ENCODE measurements at regions not wholly inside any gene's neighbourhood (a gene's known extent, or its start where the extent isn't known, plus 50 kb on each side); places are given as distances from the start of the nearest gene placed in this dataset.

GRCh38 chr17:72468841-72469240 lies 348.0 kb downstream of the SOX9 start:
- H3K9me3 Mint-ChIP-seq = 0 out of 2 replicates have a peak, but pooled peaks cover under 1% of the 10 kb centered on the region
- ChIA-PET CTCF (no interaction called here), POLR2A (interaction anchor here (0.6 kb wide), 1 partner anchor 71 kb away, joined by 3 read pairs; no protein-coding TSS in a partner anchor)
- H3K4me3 Mint-ChIP-seq = no peak overlapping the region
- ATAC-seq (no peak), DNase-seq (ENCODE audit: low spot score) (no peak)
- no peak overlapping the region for H3K27ac Mint-ChIP-seq
- TF ChIP-seq SMAD4 (CRISPR knock-in tag; IDR thresholded peaks at IDR 0.05) = no peak
- TF ChIP-seq NFATC4 (CRISPR knock-in tag; IDR thresholded peaks at IDR 0.05) = no peak
- no peak for TF ChIP-seq SOX15 (CRISPR knock-in tag; IDR thresholded peaks at IDR 0.05)
- TF ChIP-seq ZNF121 (CRISPR knock-in tag; IDR thresholded peaks at IDR 0.05) = no peak
- TF ChIP-seq SP1 (CRISPR knock-in tag; conservative IDR thresholded peaks at IDR 0.05) = no peak
- no peak for TF ChIP-seq ZBTB43 (CRISPR knock-in tag; IDR thresholded peaks at IDR 0.05)
- TF ChIP-seq ARID4B (CRISPR knock-in tag; IDR thresholded peaks at IDR 0.05; ENCODE audit: borderline replicate concordance) = no peak
- H3K4me1 Mint-ChIP-seq = peaks cover 29% of the 10 kb centered on the region
- H3K27me3 Mint-ChIP-seq (ENCODE audit: low read depth) = no peaks in the 10 kb centered on the region
- H3K36me3 Mint-ChIP-seq = no peaks in the 10 kb centered on the region

- Mint-ChIP-seq H3K4me3 (no peak overlapping the region), H3K27me3 (ENCODE audit: low read depth) (no peaks in the 10 kb centered on the region), H3K36me3 (no peaks in the 10 kb centered on the region), H3K27ac (no peak overlapping the region), H3K4me1 (peaks cover 38% of the 10 kb centered on the region), H3K9me3 (0 out of 2 replicates have a peak, but pooled peaks cover 6% of the 10 kb centered on the region)
- TF ChIP-seq FOXP4 (CRISPR knock-in tag; IDR thresholded peaks at IDR 0.05) (no peak), ZNF423 (CRISPR knock-in tag; IDR thresholded peaks at IDR 0.05) (no peak), MXD4 (CRISPR knock-in tag; IDR thresholded peaks at IDR 0.05; ENCODE audit: borderline replicate concordance) (no peak), ZNF317 (CRISPR knock-in tag; IDR thresholded peaks at IDR 0.05; ENCODE audit: borderline replicate concordance, low read depth) (no peak), NFATC4 (CRISPR knock-in tag; IDR thresholded peaks at IDR 0.05) (no peak), MAX (CRISPR knock-in tag; IDR thresholded peaks at IDR 0.05) (no peak), ZMAT4 (CRISPR knock-in tag; IDR thresholded peaks at IDR 0.05) (no peak)
- ChIA-PET POLR2A (no interaction called here), CTCF (interaction anchor here (0.8 to 1.2 kb wide), 2 partner anchors 87 to 90 kb away, joined by 3 to 5 read pairs; no protein-coding TSS in a partner anchor)
- ATAC-seq = no peak
- no peak for DNase-seq (ENCODE audit: low spot score)
Measured at GRCh38 chr17:72470121-72470705, 349.4 kb downstream of the SOX9 start.

- Mint-ChIP-seq H3K27me3 (ENCODE audit: low read depth) (no peaks in the 10 kb centered on the region), H3K27ac (no peak overlapping the region), H3K4me1 (peaks cover 39% of the 10 kb centered on the region), H3K36me3 (no peaks in the 10 kb centered on the region), H3K4me3 (no peak overlapping the region), H3K9me3 (0 out of 2 replicates have a peak, but pooled peaks cover 6% of the 10 kb centered on the region)
- TF ChIP-seq NR2C2 (CRISPR knock-in tag; IDR thresholded peaks at IDR 0.05) (no peak), ZNF281 (CRISPR knock-in tag; IDR thresholded peaks at IDR 0.05) (no peak), NFE2L1 (CRISPR knock-in tag; IDR thresholded peaks at IDR 0.05) (no peak), SOX15 (CRISPR knock-in tag; IDR thresholded peaks at IDR 0.05) (no peak)
- CTCF ChIA-PET = no interaction called here
- POLR2A ChIA-PET = no interaction called here
- DNase-seq (ENCODE audit: low spot score) (no peak), ATAC-seq (no peak)
Measured at GRCh38 chr17:72470734-72471133, 349.9 kb downstream of the SOX9 start.

Measured in WTC11 (cell line).